ENCODE measurements at regions not wholly inside any gene's neighbourhood (a gene's known extent, or its start where the extent isn't known, plus 50 kb on each side); places are given as distances from the start of the nearest gene placed in this dataset.

- peak; percentile 96 for DNase-seq (ENCODE audit: low read depth)
Observed at GRCh38 chr12:102539651-102540553, 59.5 kb upstream of the IGF1 start.

GRCh38 chr12:102535306-102535705 is 54.9 kb upstream of the IGF1 start:
- no peak for DNase-seq (ENCODE audit: low read depth)

- no peak for DNase-seq (ENCODE audit: low read depth)
Observed at GRCh38 chr12:102534899-102535298, 54.5 kb upstream of the IGF1 start.

DNA sequence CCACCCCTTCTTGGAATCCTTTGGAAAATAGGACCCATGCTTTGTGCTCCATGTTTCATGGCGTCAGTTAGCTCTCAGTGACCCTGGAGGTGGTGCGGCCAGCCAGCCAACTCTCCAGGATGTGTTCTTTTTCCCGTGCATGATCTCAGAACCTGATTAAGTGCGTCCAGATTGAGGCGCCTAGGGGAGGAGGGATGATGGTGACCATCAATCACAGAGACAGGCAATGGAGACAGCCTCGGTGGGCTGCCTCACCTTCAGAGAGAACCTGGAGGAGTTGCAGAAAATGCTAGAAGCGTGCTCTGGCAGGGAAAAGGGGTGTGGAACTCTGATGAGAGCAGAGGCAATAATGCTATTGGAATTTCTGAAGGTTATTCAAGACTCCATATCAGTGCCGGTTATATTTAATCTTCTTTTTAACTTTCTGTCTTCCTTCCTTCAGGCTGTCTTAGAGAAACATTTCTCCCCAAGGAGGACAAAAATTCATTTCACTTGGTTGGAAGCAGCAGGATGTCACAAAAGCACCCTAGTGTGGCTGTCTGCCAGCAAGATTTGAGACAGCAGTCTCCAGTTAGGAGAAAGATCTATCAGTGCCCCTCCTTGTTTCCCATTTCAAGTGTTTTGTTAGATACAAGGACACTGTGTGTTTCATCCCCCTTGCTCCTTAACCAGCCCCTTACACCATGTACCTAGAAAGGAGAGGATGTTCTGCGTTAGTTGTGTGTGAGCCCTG is 53.3 kb upstream of the IGF1 start:
- no peak for DNase-seq (ENCODE audit: low read depth)

All from M059J (cell line).